Endothelial cell of umbilical vein (primary cell): ENCODE measurements at regions not wholly inside any gene's neighbourhood (a gene's known extent, or its start where the extent isn't known, plus 50 kb on each side); places are given as distances from the start of the nearest gene placed in this dataset.

Source experiments
- BruUV-seq: library from RNA; stranded (reverse); fragments of 400-500 nt; replicated peaks from 2 replicates; lab custom pipeline; 2021; lab: Mats Ljungman, UMichigan
- CTCF ChIA-PET: fragments of 300-600, 350-600 bp; sonication (Branson Sonifier 250); formaldehyde crosslinking; loops from one replicate; lab custom pipeline; 2021; ENCODE audit warnings: antibody characterized with exemption, inconsistent platforms; lab: Charles Lee
- POLR2A ChIA-PET: fragments of 300-600, 350-600 bp; sonication (Branson Sonifier 250); formaldehyde crosslinking; loops from one replicate; lab custom pipeline; 2021; ENCODE audit warnings: antibody characterized with exemption, inconsistent platforms; lab: Charles Lee
- DNase-seq: peaks from one replicate; pipeline ENCODE4 v3.0.0-alpha.2; 2011; ENCODE audit warnings: low read depth, low spot score
- FAIRE-seq: peaks from 2 replicates; lab custom pipeline; 2011; peaks lifted over from hg19 to GRCh38; lab: Jason Lieb, UNC
- H2AFZ ChIP-seq: 2 replicates; pipeline ENCODE4 v1.6.0; 2012; ENCODE audit warnings: low read depth, low read length, control low read depth, inconsistent platforms
- H3K27ac ChIP-seq: 2 replicates; pipeline ENCODE4 v1.5.1; 2011; ENCODE audit warnings: low read depth, mild to moderate bottlenecking, control low read depth, low read length, moderate library complexity; ENCODE audit not compliant: insufficient read depth
- H3K27me3 ChIP-seq, 2 experiments: 2 replicates each; pipeline versions ENCODE4 v1.6.0 to v1.6.1; 2011; ENCODE audit warnings: low read length in 2 of 2, mixed read lengths in 1 of 2; ENCODE audit not compliant: control insufficient read depth in 2 of 2, insufficient read depth in 2 of 2
- H3K36me3 ChIP-seq, 2 experiments: 2 replicates in 1 of 2; 3 replicates in 1 of 2; pipeline ENCODE4 v1.5.1; 2011; ENCODE audit warnings: low read length in 2 of 2, mild to moderate bottlenecking in 1 of 2, moderate library complexity in 1 of 2; ENCODE audit not compliant: control insufficient read depth in 2 of 2, insufficient read depth in 2 of 2; ENCODE audit errors: extremely low read depth in 1 of 2
- H3K4me1 ChIP-seq: 3 replicates; pipeline ENCODE4 v1.5.1; 2011; ENCODE audit warnings: mild to moderate bottlenecking, low read length; ENCODE audit not compliant: control insufficient read depth, insufficient read depth; ENCODE audit errors: extremely low read depth
- H3K4me2 ChIP-seq: 2 replicates; pipeline ENCODE4 v1.6.1; 2011; ENCODE audit warnings: low read length, control low read depth, mixed read lengths; ENCODE audit not compliant: insufficient read depth
- H3K4me3 ChIP-seq, 3 experiments: fragments of 200-600 bp in 1 of 3; sonication (generic), shearing (Covaris generic) in 1 of 3; replicated peaks in 1 of 3; 2 replicates each; pipeline ENCODE4 v1.5.1; 2011 to 2016; ENCODE audit warnings: control low read depth in 3 of 3, low read length in 3 of 3, mild to moderate bottlenecking in 2 of 3, inconsistent platforms in 1 of 3, low read depth in 1 of 3, moderate library complexity in 1 of 3; ENCODE audit not compliant: insufficient read depth in 1 of 3
- H3K79me2 ChIP-seq: 2 replicates; pipeline ENCODE4 v1.6.0; 2012; ENCODE audit warnings: low read length, inconsistent platforms; ENCODE audit not compliant: control insufficient read depth, insufficient read depth
- H3K9ac ChIP-seq: replicated peaks from 2 replicates; pipeline ENCODE3; 2011; ENCODE audit warnings: low read length, control low read depth; ENCODE audit not compliant: insufficient read depth; ENCODE audit errors: extremely low read depth
- H3K9me1 ChIP-seq: replicated peaks from 3 replicates; pipeline ENCODE4 v1.6.0; 2011; ENCODE audit warnings: mild to moderate bottlenecking, low read length; ENCODE audit not compliant: control insufficient read depth, insufficient read depth; ENCODE audit errors: extremely low read depth
- H3K9me3 ChIP-seq: replicated peaks from 2 replicates; pipeline ENCODE4 v1.5.1; 2012; ENCODE audit warnings: low read length, inconsistent platforms; ENCODE audit not compliant: control insufficient read depth, insufficient read depth
- H4K20me1 ChIP-seq: replicated peaks from 2 replicates; pipeline ENCODE3; 2011; ENCODE audit warnings: mild to moderate bottlenecking, low read length; ENCODE audit not compliant: control insufficient read depth, insufficient read depth; ENCODE audit errors: extremely low read depth
- CTCF ChIP-seq, 2 donors: IDR thresholded peaks; 1 replicate in 1 of 2; 2 replicates in 1 of 2; pipeline ENCODE4 v1.5.1; 2011; ENCODE audit warnings: low read length in 2 of 2, mild to moderate bottlenecking in 2 of 2, moderate library complexity in 2 of 2, control low read depth in 1 of 2, inconsistent platforms in 1 of 2, low read depth in 1 of 2; ENCODE audit not compliant: insufficient read depth in 1 of 2; ENCODE audit errors: extremely low read depth in 1 of 2
- EZH2 ChIP-seq: IDR thresholded peaks from 2 replicates; pipeline ENCODE4 v1.6.1; 2012; ENCODE audit warnings: borderline replicate concordance, low read depth, mild to moderate bottlenecking, moderate library complexity, low read length, inconsistent platforms; ENCODE audit not compliant: severe bottlenecking
- FOS ChIP-seq: IDR thresholded peaks from 2 replicates; pipeline ENCODE4 v1.6.1; 2011; ENCODE audit warnings: mild to moderate bottlenecking, low read length, moderate library complexity, borderline replicate concordance; ENCODE audit not compliant: insufficient read depth
- GATA2 ChIP-seq: IDR thresholded peaks from 2 replicates; pipeline ENCODE4 v1.7.0; 2011; ENCODE audit warnings: low read depth, mild to moderate bottlenecking, moderate library complexity, mixed read lengths, low read length; ENCODE audit not compliant: insufficient read length, insufficient read depth
- JUN ChIP-seq: IDR thresholded peaks from 2 replicates; pipeline ENCODE4 v1.6.1; 2011; ENCODE audit warnings: borderline replicate concordance, low read depth; ENCODE audit not compliant: insufficient read length, insufficient read depth
- MAX ChIP-seq: IDR thresholded peaks from 2 replicates; pipeline ENCODE4 v1.6.1; 2011; ENCODE audit not compliant: insufficient read depth, insufficient read length
- MYC ChIP-seq: IDR thresholded peaks from one replicate; pipeline ENCODE4 v1.6.1; 2011; ENCODE audit warnings: mild to moderate bottlenecking, low read depth, low read length
- POLR2A ChIP-seq: IDR thresholded peaks from 2 replicates; pipeline ENCODE4 v1.6.1; 2012; ENCODE audit warnings: low read depth, mild to moderate bottlenecking, control low read depth, low read length
- POLR2AphosphoS5 ChIP-seq: IDR thresholded peaks from 2 replicates; pipeline ENCODE4 v1.6.1; 2012; ENCODE audit warnings: low read depth, mild to moderate bottlenecking, control low read depth, low read length, moderate library complexity; ENCODE audit not compliant: insufficient read depth
- dilution Hi-C: fragments of 300-500 bp; cut with MboI; formaldehyde crosslinking; loops from one replicate; pipeline ENCODE4 v1.15.0; 2019; ENCODE audit warnings: low sequenced_read_pairs; ENCODE audit not compliant: extremely low pct_ligation_motif_present
- intact Hi-C: fragments of 100-400 bp; cut with micrococcal nuclease; formaldehyde crosslinking; loops from one replicate; pipeline ENCODE4 v1.10.0; 2022

GRCh38 chr6:156273065-156273711 lies 504.0 kb upstream of the ARID1B start:
- H3K4me2 ChIP-seq: no peak overlapping the region
- BruUV-seq: no TSS peak
- intact Hi-C loops (no loop called here), dilution Hi-C loops (no loop called here)
- no peaks in the 10 kb centered on the region for H3K79me2 ChIP-seq
- H3K27me3 ChIP-seq: no peaks in the 10 kb centered on the region
- H3K9me3 ChIP-seq: no peaks in the 10 kb centered on the region
- H3K9ac ChIP-seq: no peak overlapping the region
- H3K27ac ChIP-seq: no peak overlapping the region
- no peaks in the 10 kb centered on the region for H3K36me3 ChIP-seq
- no peaks in the 10 kb centered on the region for H3K4me1 ChIP-seq
- H3K4me3 ChIP-seq: no peak overlapping the region
- no peaks in the 10 kb centered on the region for H3K9me1 ChIP-seq
- DNase-seq (no peak), FAIRE-seq (no peak)
- H4K20me1 ChIP-seq: no peaks in the 10 kb centered on the region
- ChIA-PET POLR2A (no interaction called here), CTCF (no interaction called here)
- TF ChIP-seq FOS (no peak), JUN (no peak), CTCF (IDR thresholded peaks at IDR 0.05; ENCODE audit: extremely low read depth in 1 of 2, insufficient read depth in 1 of 2, low read depth in 1 of 2, low read length in 2 of 2) (no peak), MAX (no peak), POLR2AphosphoS5 (no peak), GATA2 (no peak), MYC (no peak), EZH2 (no peak), POLR2A (no peak)
- no peak overlapping the region for H2AFZ ChIP-seq
